ENCODE measurements at regions not wholly inside any gene's neighbourhood (a gene's known extent, or its start where the extent isn't known, plus 50 kb on each side); places are given as distances from the start of the nearest gene placed in this dataset.

DNA sequence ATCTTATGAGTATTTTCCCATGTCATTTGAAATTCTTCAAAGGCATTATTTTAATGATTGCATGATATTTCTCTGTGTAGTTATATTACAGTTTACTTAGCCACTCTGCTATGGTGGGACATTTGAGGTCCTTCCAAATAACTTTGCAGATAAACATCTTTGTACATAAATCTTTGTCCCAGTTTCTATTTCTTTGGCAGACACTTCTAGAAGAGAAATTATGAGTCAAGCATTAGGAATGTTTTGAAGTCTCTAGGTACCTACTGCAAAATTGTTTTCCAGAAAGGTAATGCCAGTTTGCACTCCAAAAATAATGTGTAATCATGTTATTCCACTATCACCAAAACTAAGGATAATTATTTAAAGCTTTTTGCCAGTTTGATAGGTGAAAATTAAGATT, 149.7 kb downstream of the EN1 start:
- FAIRE-seq: no peak

DNA sequence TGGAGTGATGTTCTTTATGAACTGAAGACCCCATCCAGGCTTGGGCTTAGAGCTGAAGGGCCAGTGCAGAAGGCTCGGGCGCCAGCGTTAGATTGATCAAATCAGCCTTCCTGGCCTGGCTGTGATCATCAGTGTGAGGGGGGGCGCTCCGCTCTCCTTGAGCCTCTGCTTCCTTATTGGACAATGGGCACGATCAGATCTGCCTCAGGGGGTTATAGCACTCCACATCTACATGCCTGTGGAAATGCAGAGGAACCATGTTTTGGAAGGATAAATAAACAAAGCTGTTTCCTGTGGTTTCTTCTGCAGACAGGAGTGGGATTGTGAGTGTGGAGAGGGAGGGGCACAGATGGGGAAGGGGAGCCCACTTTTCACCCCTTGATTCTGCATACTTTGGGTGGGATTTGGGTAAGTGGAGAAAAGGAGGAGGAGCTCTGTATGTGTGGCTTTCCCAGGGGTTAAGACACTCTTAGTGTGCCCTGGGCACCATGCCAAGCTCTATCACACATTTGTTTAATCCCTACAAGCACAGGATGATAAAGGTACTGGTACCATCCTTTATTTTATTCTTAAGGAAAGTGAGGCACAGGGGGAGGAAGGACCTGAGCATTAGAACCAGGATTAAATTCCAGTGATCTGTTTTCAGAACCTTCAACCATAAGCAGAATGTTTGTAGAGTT, 150.5 kb downstream of the EN1 start:
- no peak for FAIRE-seq

- FAIRE-seq: no peak
Observed at GRCh38 chr2:118693287-118693822, 154.1 kb downstream of the EN1 start.

DNA sequence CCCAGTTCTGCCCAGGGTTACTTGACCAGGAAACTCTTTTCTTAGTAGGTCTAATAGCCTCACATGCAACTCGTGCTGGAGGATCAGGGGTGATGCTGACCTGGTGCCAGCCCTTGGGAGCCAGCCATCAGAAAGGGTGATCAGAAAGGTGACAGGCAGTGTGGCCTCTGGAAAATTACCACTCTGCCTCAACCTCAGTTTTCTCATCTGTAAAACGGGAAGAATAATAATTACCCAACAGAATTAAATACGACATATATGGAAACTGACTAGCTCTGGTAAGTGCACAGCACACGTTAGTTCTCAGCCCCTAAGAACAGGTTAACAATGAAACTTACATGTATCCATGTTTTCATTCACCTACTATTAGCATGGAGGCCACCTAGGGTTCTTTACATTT, 157.6 kb downstream of the EN1 start:
- no peak for FAIRE-seq

DNA sequence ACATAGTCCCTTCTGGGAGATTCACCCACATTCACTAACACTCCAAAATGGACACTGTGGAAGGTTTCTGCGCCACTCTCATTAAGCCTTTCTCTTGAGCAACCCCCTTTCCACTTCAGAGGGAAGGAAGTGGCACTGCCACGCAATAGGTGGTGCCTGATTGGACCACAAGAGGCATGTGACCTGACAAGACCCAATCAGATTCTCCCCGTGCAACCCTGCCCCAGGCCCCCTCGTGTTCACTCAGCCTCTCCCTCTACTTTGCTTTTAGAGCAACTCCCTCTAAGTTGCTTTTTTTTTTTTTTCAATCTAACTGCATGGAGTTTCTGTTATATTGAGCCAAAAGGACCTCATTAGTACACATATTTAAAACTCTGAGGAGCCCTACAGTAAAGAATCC, 158.0 kb downstream of the EN1 start:
- no peak for FAIRE-seq

- no peak for FAIRE-seq
Observed at GRCh38 chr2:118689033-118689432, 158.4 kb downstream of the EN1 start.

- no peak for FAIRE-seq
Observed at GRCh38 chr2:118687698-118688097, 159.8 kb downstream of the EN1 start.

DNA sequence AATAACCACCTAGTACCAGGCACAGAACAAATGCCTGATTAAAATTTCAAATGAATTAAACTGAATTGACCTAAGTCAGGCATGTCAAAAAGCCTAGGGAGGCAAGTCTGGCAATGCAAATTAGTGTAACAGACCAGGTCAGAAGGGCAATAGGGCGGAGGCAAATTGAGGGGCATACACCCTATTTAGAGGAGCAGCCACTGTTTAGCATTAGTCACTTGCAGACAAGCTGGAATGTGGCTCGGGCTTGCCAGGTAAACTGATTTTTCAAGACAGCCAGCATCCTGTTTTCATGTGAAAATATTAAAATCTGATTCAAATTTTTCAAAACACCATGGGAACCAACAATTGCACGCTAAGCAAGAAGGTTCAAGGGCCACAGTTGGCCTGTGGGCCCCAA, 160.3 kb downstream of the EN1 start:
- no peak for FAIRE-seq

GRCh38 chr2:118686346-118686745, 161.1 kb downstream of the EN1 start:
- FAIRE-seq: no peak

DNA sequence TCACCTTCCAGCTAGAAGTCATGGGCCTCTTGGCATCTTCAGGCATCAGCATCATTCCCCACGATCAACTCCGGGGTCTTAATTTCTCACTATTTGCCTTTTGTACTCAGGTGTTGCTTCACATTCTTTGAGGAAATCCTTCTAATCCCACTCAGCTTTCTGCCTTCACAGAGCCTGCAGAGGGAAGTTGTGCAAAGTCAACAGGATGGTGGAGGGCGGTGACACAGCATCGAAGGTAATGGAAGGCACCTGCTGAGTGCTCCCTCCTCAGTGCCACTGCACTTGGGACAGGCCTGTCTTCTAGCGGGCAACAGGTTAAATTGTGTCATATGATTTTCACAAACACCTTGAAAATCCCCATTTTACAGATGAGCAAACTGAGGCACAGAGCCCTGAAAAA, 164.0 kb downstream of the EN1 start:
- FAIRE-seq: no peak

- no peak for FAIRE-seq
Observed at GRCh38 chr2:118678985-118679384, 168.5 kb downstream of the EN1 start.

- no peak for FAIRE-seq
Observed at GRCh38 chr2:118677546-118677945, 169.9 kb downstream of the EN1 start.

DNA sequence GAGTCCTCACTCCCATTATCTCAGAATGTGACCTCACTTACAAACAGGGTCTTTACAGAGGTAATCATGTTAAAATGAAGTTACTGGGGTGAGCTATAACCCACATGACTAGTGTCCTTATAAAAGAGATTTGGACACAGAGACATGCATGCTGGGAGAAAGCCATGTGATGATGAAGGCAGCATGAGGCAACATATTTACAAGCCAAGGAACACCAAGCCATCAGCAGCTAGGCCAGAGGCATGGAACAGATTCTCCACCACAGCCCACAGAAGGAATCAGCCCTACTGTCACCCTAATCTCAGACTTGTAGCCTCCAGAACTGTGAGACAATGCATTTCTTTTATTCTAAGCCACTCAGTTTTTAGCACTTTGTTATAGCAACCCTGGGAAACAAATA, 171.9 kb downstream of the EN1 start:
- no peak for FAIRE-seq

DNA sequence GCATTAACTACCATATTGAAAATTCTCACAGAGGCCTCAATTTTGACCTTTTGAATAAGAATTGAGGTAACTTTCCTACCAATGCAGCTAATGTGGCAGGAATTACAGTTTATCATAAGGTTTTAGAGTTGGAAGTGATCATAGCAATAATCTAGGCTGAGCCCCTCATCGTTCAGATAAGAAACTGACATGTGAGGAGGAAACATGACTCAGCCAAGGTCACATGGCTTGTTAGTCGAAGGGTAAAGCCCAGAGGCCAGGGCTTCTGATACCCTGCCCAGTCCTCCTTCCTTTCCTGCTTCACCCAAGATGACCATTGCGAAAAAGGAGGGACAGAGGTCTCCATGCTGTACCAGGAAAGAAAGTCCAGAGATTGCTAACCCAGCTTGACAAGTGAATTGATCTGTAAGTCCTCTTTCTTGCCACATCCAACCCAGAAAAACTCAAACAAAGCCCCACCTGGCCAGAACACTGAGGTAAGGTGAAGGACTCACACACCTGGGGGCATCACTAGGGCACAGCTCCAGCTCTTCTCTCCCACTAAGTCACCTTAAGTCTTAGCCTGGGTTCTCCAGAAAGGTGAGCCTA, 174.8 kb downstream of the EN1 start:
- FAIRE-seq: no peak

- no peak for FAIRE-seq
Observed at GRCh38 chr2:118671701-118672454, 175.6 kb downstream of the EN1 start.

- FAIRE-seq: no peak
Observed at GRCh38 chr2:118670838-118671237, 176.6 kb downstream of the EN1 start.

DNA sequence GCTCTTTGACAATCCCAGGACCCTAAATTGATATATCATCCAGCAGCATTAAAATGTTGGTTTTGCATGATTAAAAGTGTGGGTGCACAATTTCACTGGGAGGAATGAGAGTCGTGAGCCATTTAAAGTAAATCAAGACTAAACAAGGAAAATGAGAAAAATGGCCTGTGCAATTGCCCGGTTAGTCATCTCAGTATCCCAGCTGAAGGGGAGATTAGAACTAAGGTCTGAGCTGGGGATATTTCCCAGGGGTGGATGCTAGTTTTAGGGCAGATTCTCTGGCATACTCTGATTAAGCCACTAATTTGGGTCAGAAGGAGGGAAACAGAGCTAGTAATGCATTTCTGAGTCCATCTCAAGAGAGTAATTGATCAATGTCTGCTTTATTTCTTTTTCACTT, 177.2 kb downstream of the EN1 start:
- FAIRE-seq: no peak

- no peak for FAIRE-seq
Observed at GRCh38 chr2:118669654-118670053, 177.8 kb downstream of the EN1 start.

DNA sequence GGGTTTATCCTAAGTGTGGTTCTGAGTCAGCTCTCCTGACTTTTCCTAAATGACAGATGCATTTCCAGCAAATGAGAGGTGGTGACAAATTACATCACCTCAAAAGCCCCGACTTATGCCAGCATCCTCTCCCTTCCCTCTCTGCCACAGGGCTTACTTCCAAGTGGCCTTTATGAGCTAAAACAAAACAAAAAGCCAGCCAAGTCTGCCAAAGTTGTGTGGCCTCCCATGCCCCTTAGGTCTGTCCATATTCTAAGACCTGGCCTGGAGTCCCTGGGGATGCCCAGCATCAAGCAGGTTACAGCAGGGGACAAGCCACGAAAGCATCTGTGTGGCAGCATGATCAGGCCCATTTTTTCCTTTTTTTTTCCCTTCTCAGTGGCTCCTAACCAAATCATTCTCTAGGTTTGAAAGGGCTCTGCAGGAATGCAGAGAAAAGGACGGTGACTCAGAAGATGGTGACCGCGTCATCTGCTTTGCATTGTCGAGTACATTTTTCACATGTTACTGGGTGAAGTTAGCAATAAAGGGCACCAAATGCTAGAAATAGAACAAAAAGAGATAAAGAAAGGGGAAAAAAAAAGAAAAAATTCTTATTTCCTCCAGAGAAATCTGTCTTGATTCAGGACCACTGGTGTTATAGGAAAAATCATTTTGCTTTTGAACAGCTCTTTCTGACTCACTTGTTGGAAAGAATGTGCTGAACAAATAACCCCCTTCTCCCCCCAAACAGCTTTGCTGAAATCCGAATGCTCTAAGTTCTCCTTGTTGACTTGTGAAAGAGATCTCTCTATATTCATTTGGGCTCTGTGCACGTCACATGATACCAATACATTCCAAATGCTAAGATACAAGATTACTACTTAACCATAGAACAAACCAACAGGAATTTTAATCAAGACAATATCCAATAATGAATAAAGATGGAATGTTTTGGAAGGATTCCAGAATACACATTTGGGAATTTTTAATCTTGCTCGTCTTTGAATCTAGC, 178.7 kb downstream of the EN1 start:
- FAIRE-seq: no peak

GRCh38 chr2:118667964-118668363, 179.5 kb downstream of the EN1 start:
- FAIRE-seq: no peak

DNA sequence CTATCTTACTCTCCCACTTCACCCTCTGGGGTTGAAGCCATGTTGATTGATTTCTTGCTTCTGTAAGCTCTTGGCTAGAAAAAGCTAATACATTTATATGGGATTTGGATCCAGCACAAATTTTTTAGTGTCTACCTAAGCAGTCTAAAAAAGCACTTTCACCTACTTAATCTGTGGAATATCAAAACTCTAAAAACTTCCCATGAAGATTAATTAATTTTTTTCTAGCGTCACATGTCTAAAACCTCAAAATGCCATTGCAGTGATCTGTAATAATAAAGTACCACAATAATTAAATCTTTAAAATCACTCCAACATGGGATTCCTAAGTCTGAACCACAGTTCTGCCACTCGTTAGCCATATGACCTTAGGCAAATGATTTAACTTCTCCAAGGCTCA, 180.1 kb downstream of the EN1 start:
- no peak for FAIRE-seq

DNA sequence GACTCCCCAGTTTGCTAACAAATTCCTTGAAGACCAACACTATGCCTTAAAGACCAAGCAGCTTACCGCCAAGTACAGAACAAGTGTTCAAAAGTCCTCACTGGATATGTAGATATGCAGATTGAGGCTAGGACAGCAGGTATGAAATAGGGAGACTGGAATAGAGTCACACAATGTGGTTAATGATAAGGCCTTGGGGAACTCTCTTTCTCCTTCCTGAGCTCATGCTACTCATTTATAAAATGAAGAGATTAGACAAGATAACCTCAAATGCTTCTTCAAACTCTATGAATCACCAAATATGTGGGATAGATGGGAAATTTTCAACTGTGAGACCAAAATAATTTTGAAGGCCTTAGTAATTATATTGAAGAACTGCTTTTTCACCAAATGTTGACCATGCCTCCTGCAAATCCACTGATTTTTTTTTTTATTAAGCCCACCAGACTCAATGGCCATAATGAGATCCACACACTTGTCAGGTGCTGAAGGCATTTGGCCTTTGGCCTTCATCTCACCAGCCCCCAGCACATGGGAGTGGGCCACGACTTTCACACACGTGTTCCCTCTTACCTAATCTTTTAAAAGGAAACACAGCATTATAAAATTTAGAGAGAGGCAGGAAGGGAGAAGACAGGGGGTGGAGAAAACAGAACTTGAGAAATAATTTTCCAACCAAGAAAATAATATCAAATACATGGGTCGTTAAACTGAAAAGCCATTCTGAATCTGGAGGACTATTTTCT, 181.5 kb downstream of the EN1 start:
- no peak for FAIRE-seq
